Type B pancreatic cell (in vitro differentiated cells): ENCODE measurements at regions not wholly inside any gene's neighbourhood (a gene's known extent, or its start where the extent isn't known, plus 50 kb on each side); places are given as distances from the start of the nearest gene placed in this dataset.

Experiments
- DNase-seq: peaks from one replicate; pipeline ENCODE4 v3.0.0; 2021; ENCODE audit warnings: mixed read lengths; ENCODE audit not compliant: unreplicated experiment; ENCODE audit errors: extremely low spot score
- H3K27ac Mint-ChIP-seq: 2 replicates; pipeline ENCODE4 v1.8.0; 2021; ENCODE audit warnings: mild to moderate bottlenecking, mixed read lengths
- H3K27me3 Mint-ChIP-seq: 2 replicates; pipeline ENCODE4 v1.8.0; 2021; ENCODE audit warnings: mixed read lengths
- H3K36me3 Mint-ChIP-seq: 2 replicates; pipeline ENCODE4 v1.8.0; 2021; ENCODE audit warnings: mixed read lengths
- H3K4me1 Mint-ChIP-seq: one replicate; pipeline ENCODE4 v1.8.0; 2021; ENCODE audit warnings: mixed read lengths; ENCODE audit not compliant: unreplicated experiment
- H3K4me3 Mint-ChIP-seq: 2 replicates; pipeline ENCODE4 v1.8.0; 2021; ENCODE audit warnings: mild to moderate bottlenecking, mixed read lengths
- H3K9me3 Mint-ChIP-seq: 2 replicates; pipeline ENCODE4 v1.8.0; 2021; ENCODE audit warnings: mixed read lengths
- CTCF ChIP-seq: fragments of 200-600 bp; sonication (generic); conservative IDR thresholded peaks from 2 replicates; pipeline ENCODE4 v1.5.0; 2021; ENCODE audit warnings: antibody characterized with exemption, mild to moderate bottlenecking

GRCh38 chr16:80151722-80152111 is 389.1 kb upstream of the DYNLRB2 start:
- DNase-seq: no peak
- peaks cover 2% of the 10 kb centered on the region for H3K9me3 Mint-ChIP-seq
- H3K27me3 Mint-ChIP-seq: peaks cover 12% of the 10 kb centered on the region
- no peaks in the 10 kb centered on the region for H3K36me3 Mint-ChIP-seq
- TF ChIP-seq CTCF: no peak
- H3K4me3 Mint-ChIP-seq: no peak overlapping the region
- peaks cover 8% of the 10 kb centered on the region for H3K4me1 Mint-ChIP-seq
- H3K27ac Mint-ChIP-seq: no peak overlapping the region

- no peak for TF ChIP-seq CTCF
- Mint-ChIP-seq H3K27ac (no peak overlapping the region), H3K27me3 (peaks cover 8% of the 10 kb centered on the region), H3K36me3 (no peaks in the 10 kb centered on the region), H3K4me3 (no peak overlapping the region), H3K4me1 (peaks cover 8% of the 10 kb centered on the region), H3K9me3 (peaks cover 4% of the 10 kb centered on the region)
- no peak for DNase-seq
These were observed 389.6 kb upstream of the DYNLRB2 start for GRCh38 chr16:80150978-80151721.

- no peak overlapping the region for H3K4me3 Mint-ChIP-seq
- no peak overlapping the region for H3K27ac Mint-ChIP-seq
- H3K9me3 Mint-ChIP-seq: peaks cover 4% of the 10 kb centered on the region
- no peaks in the 10 kb centered on the region for H3K36me3 Mint-ChIP-seq
- no peak for TF ChIP-seq CTCF
- H3K27me3 Mint-ChIP-seq: peaks cover 5% of the 10 kb centered on the region
- peaks cover 8% of the 10 kb centered on the region for H3K4me1 Mint-ChIP-seq
- DNase-seq: no peak
These were observed 392.0 kb upstream of the DYNLRB2 start for GRCh38 chr16:80148826-80149225.

- Mint-ChIP-seq H3K9me3 (peaks cover 4% of the 10 kb centered on the region), H3K4me1 (peaks cover 5% of the 10 kb centered on the region), H3K4me3 (no peak overlapping the region), H3K27me3 (peaks cover 3% of the 10 kb centered on the region), H3K36me3 (no peaks in the 10 kb centered on the region), H3K27ac (no peak overlapping the region)
- TF ChIP-seq CTCF: no peak
- DNase-seq: no peak
These were observed 393.7 kb upstream of the DYNLRB2 start for GRCh38 chr16:80147026-80147655.

GRCh38 chr16:80144191-80144590 is 396.6 kb upstream of the DYNLRB2 start:
- no peak for DNase-seq
- Mint-ChIP-seq H3K4me1 (no peaks in the 10 kb centered on the region), H3K27me3 (peaks cover 8% of the 10 kb centered on the region), H3K36me3 (no peaks in the 10 kb centered on the region), H3K9me3 (peaks cover 4% of the 10 kb centered on the region), H3K27ac (no peak overlapping the region), H3K4me3 (no peak overlapping the region)
- no peak for TF ChIP-seq CTCF
